GM21390 (cell line): ENCODE measurements at regions not wholly inside any gene's neighbourhood (a gene's known extent, or its start where the extent isn't known, plus 50 kb on each side); places are given as distances from the start of the nearest gene placed in this dataset.
"Not testable (repeated sequence)": the region's sequence is repeated elsewhere in the genome, so short reads cannot be mapped to it uniquely, and the experiment has no call there.

Experiments used
- ATAC-seq: cut with Tn5 transposase; IDR thresholded peaks from one replicate; pipeline ENCODE4 v1.9.1; 2021; ENCODE audit not compliant: unreplicated experiment

DNA sequence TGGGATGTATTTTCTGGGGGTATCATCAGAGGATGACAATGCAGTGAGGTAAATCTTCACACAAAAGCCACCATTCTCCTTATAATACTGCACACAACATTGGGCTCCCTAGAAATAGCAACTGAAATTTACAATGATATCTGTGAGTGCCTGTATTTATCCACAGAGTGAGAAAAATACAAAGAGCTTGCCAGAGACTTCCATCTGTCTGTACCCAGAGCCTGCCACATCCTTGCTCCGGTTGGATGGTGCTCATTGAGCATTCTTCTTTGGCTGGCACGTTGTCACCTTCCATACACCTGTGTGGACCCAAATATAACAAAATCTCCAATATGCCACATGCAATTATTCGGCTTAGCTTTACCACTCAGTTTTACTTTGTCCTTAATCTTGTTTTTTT is 189.5 kb upstream of the UFM1 start:
- ATAC-seq, result no peak

DNA sequence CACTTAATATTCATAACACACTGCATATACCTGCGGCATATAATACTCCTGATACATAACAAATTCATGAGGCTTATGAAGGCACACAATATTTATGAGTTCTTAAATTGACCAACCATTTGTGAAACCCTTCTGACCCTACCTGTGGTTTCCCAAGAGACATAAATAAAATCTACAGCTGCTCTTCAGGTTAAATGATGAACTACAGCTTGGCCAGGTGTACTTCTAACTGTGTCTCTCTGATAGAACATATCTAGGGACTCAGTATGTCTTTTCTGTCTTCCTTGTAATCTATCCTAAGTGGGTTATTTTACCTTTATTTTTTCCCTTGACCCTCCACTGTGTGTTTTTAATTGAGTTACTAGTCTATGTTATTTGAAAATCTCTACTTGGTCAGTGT is 189.9 kb upstream of the UFM1 start:
- no peak for ATAC-seq

DNA sequence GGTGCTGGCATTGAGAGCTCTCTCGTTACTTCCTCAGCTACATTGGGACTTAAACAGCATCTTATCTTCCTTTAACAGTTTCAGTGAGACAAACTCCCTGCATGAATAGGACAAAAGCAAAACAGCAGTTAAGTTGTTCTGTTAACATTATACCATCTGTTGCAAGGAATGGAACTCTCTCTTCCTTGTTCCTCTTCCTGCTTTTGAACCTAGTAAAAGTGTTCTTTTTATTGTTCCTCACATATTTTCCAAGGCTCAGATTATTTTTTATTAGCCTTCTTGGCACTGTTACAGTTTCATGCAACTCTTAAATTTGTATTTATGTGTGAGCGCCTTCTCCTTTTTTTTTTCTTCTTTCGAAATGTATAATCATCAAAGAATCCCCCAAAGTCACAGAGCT is 202.6 kb upstream of the UFM1 start:
- no peak for ATAC-seq

DNA sequence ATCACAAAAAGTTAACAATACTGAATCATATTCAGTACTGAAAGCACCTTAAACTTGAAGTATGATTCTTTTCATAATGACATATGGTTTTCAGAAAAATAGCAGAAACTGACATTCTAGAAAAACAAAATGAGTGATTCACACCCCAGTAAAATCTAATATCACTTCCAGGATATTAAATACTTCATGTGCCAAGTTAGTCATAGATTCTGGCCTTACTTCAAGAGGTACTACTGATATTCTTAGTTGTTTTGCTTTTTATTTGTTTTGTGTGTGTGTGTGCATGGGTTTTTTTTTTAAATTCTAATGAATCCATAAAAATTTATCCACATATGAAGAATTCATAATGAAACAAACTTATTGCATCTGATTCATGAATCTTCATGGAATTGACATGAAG is 207.9 kb upstream of the UFM1 start:
- ATAC-seq, result no peak

DNA sequence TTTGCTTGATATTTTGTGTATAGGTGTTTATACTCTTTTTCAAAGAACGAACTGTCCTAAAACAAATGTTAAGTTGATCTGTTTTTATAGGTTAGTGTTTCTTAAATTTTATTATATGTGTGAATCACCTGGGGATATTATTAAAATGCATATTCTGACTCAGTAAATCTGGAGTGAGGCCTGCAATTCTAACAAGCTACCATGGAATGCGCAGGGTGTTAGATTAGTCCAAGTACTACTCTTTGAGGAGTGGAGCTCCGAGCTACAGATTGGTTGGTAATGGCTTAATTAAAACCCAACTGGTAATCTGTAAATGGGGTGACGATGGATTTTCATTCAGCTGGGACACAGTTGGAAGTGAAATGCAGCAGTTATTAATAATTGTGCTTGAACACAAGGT is 214.1 kb upstream of the UFM1 start:
- ATAC-seq, result no peak

DNA sequence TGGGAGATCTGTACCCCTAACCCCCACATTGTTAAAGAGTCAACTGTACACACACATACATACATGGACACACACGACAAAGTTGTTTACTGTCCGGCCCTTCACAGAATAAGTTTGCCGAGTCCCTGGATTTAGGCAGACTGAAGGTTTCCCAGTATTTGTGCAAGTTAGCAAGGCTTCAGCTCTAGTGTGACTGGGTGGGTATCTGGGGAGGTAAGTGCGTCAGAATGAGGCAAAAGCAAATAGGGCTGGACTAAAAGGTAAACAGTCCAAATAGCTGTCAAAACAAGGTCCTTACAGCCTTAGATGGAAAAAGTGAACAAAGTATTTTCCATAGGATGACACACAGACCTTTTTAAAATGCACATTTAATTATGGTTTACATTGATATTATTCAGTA is 228.4 kb upstream of the UFM1 start:
- no peak for ATAC-seq

DNA sequence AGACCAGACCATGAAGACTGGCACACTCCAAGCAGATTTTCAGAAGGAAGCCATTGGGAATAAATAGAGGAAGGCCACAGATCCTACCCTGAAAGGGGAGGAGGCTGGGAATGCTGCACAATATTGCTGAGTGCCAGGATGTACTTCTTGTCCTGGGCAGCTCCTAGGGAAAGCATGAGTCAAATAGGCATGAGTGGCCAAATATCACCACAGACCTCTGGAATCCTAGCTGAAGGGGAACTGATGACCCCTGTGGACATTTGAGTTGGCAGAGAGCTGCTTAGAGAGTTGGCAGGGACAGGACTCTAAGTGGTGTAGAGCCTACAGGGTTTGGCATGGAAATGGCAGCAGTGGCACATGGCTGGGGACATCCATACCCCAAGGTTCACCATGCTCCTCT is 234.3 kb upstream of the TRPC4 start:
- ATAC-seq, result no peak

DNA sequence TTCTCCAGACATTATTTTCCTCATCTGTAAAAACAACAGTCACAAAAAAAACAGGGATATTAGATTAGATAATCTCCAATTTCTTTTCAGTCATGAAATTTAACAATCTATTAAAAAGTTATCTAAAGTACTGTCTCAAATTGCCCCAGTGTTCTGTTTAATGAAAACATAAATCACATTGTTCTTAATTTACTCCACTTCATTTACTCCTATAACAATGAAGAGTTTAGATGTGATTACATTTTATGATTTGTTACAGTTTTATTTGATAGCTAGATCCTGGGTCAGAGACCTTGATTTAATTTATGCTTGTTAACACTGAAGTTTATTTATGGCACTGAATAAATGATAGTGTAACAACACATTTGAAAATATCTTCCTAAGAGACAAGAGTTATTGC is 230.2 kb upstream of the TRPC4 start:
- ATAC-seq, result no peak

DNA sequence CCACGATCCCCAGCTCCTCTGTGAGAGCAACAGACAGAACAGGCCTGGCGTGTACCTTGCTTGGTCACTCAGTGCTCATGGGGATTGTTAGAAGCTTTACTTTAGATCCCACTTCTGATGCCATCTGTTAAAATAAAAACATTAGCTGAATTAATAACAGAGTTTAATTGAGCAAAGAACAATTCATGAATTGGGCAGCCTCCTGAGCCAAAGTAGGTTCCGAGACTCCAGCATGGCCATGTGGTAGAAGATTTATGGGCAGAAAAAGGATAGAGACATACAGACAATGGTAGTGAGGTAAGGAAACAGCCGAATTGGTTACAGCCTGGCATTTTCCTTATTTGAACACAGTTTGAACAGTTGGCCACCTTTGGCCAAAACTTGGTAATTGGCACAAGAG is 223.9 kb upstream of the TRPC4 start:
- ATAC-seq, result no peak

DNA sequence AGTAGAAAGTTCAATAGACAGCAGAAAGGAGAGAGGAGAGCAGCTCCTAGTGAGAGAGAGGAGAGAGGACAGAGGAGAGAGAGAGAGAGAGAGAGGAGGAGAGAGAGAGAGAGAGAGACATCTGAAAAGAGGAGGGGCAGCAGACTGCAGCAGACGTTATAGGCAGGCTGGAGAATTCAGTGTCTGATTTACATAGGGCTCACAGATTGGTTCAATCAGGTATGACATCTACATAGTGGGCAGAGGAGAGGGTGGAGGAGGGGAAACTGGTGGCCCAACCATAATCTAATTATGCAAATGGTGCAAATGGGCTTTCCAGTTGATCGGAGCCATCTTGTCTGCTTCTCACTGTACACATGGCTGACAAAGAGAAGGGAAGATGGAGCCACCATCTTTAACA is 221.3 kb upstream of the TRPC4 start:
- ATAC-seq, result no peak

DNA sequence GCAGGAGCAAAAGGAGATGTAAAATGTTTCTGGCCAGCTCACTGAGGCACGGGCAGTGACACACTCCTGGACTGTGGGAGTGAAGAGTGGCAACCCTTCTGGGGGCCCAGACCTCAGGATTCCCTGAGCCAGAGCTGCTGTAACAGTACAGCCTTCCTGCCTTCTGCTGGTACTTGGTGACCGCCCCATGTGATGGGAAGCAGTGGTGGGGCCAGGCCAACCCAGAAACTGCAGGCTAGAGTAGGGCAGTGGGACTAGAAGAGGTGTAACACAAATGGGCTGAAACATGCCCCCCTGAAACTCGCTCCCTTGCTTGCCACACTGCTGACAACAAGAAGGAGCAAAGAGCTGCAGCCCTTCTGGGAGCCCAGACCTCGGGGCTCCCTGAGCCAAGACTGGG is 217.1 kb upstream of the TRPC4 start:
- ATAC-seq, result no peak

DNA sequence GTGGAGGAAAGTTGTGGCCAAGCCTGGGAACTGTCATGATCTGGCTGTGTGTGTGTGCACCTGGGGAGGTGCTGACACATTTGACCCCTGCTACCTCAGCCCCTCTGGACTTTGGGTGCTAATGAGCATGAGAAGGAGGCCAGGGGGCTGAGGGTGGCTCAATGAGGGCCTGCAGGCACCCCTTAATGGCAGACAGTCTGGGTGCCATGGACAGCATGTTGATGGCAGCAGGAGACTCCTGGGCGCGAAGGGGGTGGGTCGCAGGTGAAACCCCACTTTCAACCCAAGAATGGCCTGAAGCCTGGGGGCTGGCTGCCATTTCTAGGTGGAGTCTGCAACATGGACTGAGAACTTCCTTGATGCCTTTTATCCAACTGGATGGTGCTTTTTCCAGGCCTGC is 216.4 kb upstream of the TRPC4 start:
- ATAC-seq, result no peak

DNA sequence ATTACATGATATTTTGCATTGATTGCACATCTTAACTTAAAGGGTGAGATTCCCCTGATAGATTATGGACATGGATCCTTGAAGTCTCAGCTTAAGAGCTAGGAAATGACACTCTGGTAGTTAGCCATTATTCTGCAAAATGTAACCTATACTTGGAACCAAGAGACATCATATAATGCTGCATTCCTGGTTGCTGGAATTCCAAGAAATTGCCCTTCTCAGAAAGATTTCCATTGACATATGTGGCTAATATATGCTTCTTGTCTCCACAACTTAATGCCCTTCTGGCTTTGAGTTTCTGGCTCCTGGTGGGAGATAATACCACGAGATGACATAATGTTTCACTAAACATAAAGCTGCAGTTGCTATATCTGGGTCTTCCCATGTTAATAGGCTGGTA is 204.4 kb upstream of the TRPC4 start:
- no peak for ATAC-seq

DNA sequence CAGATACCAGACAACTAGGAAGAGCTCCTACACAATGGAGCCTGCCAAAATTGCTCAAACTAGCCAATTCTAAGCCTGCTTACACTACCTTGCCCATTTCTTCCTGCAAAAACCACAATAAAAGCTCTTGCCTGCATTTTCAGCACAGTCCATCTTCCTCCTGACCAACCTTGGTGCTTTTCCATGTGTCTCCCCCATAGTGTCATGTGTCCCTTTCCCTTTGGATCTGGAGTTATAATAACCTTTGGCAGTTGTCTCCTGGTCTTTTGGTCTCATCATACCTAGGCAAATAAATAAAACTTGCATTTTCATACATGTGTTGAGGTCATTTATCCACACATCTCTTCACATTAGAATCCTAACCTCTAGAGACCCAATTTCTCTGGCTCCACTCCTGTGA is 203.1 kb upstream of the TRPC4 start:
- ATAC-seq, result no peak

DNA sequence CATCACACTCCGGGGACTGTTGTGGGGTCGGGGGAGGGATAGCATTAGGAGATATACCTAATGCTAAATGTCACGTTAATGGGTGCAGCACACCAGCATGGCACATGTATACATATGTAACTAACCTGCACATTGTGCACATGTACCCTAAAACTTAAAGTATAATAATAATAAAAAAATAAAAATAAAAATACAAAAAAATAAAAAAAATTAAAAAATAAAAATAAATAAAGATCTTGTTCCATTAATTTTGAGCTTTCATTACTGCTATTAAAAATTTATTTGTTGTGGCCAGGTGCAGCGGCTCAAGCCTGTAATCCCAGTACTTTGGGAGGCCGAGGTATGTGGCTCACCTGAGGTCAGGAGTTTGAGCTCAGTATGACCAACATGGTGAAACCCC is 201.8 kb upstream of the TRPC4 start:
- ATAC-seq, result not testable (repeated sequence)

DNA sequence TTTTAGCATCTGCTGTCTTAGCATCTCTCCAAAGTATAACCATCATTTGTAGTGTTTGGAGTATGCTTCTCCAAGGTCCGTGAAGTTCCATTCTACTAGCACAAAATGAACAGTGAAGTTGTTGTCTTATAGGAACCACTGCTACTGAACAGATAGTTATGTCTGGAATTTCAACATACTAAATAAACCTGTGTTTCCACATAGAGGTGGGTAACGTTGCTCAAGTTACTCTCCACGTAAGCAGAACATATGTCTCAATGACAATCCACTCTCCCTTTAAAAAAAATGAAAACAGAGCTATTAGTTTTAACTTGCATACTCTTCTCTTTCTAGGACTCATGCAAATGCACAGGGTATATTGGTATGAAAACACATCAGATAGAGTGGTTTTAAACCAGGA is 184.3 kb upstream of the TRPC4 start:
- no peak for ATAC-seq

DNA sequence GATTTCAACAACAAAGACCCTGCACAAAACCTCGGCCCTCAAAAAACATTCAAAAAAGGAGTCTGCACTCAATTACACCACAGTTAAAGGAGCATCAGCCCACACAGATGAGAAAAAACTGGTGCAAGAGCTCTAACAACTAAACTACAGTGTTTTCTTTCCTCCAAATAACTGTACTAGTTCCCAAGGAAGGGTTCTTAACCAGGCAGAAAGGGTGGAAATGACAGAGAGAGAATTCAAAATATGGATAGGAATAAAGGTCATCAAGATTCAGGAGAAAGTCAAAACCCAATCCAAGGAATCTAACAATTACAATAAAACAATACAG is 176.4 kb upstream of the TRPC4 start:
- no peak for ATAC-seq

DNA sequence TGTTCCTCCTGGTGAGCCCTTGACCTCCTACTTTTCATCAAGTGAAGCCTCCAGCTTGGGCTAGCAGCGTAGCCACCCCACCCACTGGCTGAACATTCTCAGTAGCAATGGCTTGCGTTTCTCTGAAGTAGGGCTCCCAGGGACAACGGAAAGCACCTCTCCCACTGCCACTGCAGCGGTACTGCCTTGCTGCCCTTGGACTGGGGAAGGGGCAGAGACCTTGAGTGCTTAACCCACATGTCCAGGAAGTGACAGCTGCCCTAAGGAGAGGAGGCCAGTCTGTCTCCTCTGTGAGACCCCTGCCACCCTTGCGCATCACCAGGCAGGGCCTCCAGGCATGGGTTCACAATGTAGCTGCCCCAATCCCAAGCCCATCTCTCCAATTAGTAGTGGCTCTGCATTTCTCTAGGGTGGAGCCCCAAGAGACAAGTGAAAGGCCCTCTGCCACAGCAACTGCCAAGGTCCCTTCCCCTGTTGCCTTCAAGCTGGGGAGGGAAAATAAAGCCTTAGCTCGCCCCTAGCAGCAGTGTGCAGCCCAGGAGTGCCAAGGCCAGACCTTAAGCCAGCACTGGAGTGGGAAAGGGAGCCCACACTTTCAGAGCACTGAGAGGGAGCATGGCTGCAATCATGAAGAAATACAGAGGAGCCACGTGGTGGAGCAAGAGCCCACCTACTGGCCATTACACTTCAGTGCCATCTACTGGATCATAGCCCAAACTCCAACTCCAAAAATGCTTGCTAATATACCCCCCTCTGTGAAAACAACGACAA is 175.9 kb upstream of the TRPC4 start:
- ATAC-seq, result peak; percentile 94

DNA sequence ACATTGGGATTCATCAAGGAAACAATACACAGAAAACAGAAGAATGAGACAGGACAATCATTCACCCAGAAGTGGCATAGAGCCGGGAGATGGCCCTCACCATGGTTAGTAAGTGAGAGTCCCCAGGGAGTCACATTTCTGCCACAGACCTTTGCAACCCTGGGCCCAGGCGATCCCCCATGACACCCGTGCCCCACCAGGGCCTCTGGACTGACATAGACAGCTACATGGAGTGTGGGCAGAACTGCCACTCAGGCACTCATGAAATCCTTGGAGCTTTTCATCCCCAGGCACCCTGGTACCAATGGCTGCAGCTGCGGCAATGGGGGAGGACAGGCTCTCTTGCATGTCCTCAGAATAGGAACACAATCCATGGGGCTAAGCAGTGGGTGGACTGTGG is 174.5 kb upstream of the TRPC4 start:
- no peak for ATAC-seq

DNA sequence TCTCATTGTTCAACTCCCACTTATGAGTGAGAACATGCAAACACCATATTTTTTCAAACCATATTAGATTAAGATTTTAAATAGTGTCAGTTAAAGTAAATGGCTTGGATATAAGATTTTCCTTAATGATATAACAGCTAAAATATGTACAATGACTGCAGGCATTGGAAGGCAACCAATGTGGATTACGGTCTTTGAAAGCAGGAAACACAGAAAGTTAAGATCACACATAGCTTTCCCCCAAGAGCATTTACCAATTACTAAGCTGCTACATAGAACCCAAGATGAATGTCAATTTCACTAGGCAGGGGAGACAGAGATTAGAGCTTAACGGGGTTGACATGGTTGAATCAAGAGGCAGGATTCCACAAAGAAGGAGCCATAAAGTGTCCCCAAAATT is 173.2 kb upstream of the TRPC4 start:
- no peak for ATAC-seq

DNA sequence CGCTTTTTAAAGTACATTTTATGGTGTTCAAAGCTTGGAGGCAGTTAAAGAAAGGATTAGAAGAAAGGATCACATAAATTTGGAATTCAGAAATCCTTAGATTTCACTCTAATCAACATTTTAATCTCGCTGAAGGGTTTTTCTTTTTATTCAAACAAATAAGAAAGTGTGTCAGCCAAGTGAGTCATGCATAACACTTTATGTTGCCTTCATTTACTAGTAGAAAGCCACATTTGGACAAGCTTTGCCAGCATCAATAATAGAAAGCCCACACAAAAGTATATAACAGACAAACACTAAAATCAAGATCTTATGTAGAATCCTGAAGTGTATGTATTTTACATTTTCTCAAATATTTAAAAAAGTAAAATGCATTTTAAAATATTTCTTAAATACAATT is 154.9 kb upstream of the TRPC4 start:
- no peak for ATAC-seq

DNA sequence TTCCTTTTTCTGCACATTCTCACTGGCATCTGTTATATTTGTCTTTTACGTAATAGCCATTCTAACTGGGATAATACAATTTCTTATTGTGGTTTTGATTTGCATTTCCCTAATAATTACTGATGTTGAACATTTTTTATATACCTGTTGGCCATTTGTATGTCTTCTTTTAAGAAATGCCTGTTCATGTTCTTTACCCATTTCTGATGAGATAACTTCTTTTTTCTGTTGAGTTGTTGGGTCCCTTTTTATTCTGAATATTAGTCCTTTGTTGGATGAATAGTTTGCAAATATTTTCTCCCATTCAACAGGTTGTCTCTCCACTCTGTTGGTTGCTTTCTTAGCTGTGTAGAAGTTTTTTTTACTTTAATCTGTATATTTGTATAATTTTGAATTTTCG is 147.7 kb upstream of the TRPC4 start:
- no peak for ATAC-seq

DNA sequence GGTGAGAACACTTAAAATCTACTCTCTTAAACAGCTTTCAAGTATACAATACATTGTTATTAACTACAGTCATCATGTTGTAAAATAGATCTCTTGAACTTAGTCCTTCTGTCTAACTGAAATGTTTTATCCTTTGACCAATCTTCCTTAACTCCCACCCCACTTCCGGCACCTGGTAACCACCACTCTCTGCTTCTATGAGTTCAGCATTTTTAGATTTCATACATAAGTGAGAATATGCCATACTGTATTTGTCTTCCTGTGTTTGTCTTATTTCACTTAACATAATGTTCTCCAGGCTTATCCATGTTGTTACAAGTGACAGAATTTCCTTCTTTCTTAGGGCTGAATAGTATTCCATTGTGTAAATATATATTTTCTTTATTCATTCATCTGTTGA is 144.1 kb upstream of the TRPC4 start:
- no peak for ATAC-seq

DNA sequence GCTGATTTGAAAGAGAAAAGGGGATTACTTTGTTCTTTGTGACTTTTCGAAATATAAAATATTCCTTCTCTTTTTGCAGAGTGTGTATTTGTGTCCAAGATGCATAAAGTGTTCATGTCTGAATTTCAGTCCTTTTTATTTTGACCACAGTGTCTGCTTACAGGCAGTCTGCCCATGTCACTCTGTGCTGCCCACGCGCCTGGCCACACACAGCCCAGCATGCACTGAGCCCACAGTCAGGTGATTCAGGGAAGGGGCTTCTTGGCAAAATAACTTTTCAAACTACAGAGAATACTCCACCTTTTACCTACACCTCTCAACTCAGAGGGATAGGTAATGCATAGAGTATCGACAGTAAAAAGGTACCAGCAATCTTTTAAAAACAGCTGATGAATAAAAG is 142.5 kb upstream of the TRPC4 start:
- ATAC-seq, result no peak
